Transverse colon (tissue), 4 donors: ENCODE measurements at regions not wholly inside any gene's neighbourhood (a gene's known extent, or its start where the extent isn't known, plus 50 kb on each side); places are given as distances from the start of the nearest gene placed in this dataset.

Source experiments
- DNase-seq: peaks from one replicate; pipeline ENCODE4 v3.0.0-alpha.2; 2019
- H3K27ac ChIP-seq, 4 donors: fragments of 200-600 bp; sonication (generic); 2 replicates each; pipeline ENCODE4 v1.5.1; 2016 to 2018; ENCODE audit warnings: inconsistent platforms in 4 of 4
- H3K27me3 ChIP-seq: fragments of 200-600 bp; sonication (generic); 2 replicates; pipeline ENCODE4 v1.5.1; 2017; ENCODE audit warnings: inconsistent platforms
- H3K36me3 ChIP-seq, 4 donors: fragments of 200-600 bp; sonication (generic); 2 replicates each; pipeline ENCODE4 v1.5.1; 2017 to 2019; ENCODE audit warnings: inconsistent platforms in 4 of 4
- H3K4me1 ChIP-seq, 4 donors: fragments of 200-600 bp; sonication (generic); 2 replicates each; pipeline ENCODE4 v1.5.1; 2017 to 2020; ENCODE audit warnings: inconsistent platforms in 4 of 4
- H3K4me3 ChIP-seq, 4 donors: fragments of 200-600 bp; sonication (generic); 1 replicate in 1 of 4; 2 replicates in 3 of 4; pipeline versions ENCODE4 v1.5.1 to v1.6.1; 2017 to 2019; ENCODE audit warnings: inconsistent platforms in 4 of 4
- H3K9me3 ChIP-seq, 2 donors: fragments of 200-600 bp; sonication (generic); 2 replicates each; pipeline ENCODE4 v1.5.1; 2017 to 2019; ENCODE audit warnings: inconsistent platforms in 2 of 2
- CTCF ChIP-seq, 5 experiments: fragments of 200-600 bp in 3 of 5; fragments of 450-650 bp in 2 of 5; sonication (generic) in 3 of 5; IDR thresholded peaks; 1 replicate in 2 of 5; 2 replicates in 3 of 5; pipeline ENCODE4 v1.5.1; 2016 to 2017; ENCODE audit warnings: antibody characterized with exemption in 5 of 5, inconsistent platforms in 3 of 5, mild to moderate bottlenecking in 2 of 5, moderate library complexity in 1 of 5
- EP300 ChIP-seq: sonication (generic); formaldehyde crosslinking; IDR thresholded peaks from one replicate; pipeline ENCODE4 v1.6.1; 2017; ENCODE audit warnings: antibody characterized with exemption, low read depth
- POLR2A ChIP-seq: fragments of 450-650 bp; IDR thresholded peaks from one replicate; pipeline ENCODE4 v1.6.1; 2016; ENCODE audit warnings: antibody characterized with exemption, mild to moderate bottlenecking, moderate library complexity
- POLR2AphosphoS5 ChIP-seq, 3 donors: sonication (generic); formaldehyde crosslinking; IDR thresholded peaks; one replicate each; pipeline ENCODE4 v1.6.1; 2016; ENCODE audit warnings: antibody characterized with exemption in 3 of 3
- WGBS, 2 donors: methylation state at CpG; one replicate each; pipeline ENCODE4 v1.1.5; 2018; ENCODE audit warnings: low coverage in 1 of 2; 5-methylcytosine and 5-hydroxymethylcytosine counted together
- in situ Hi-C, 4 donors: fragments of 200-750 bp; cut with MboI; loops; one replicate each; pipeline versions ENCODE4 v1.15.0 to v1.15.1; 2017; ENCODE audit warnings: low sequenced_read_pairs in 3 of 4, low pct_ligation_motif_present in 1 of 4, low pct_unique_long_range_greater_than_20kb in 1 of 4
- intact Hi-C: fragments of 100-400 bp; cut with DNase I; formaldehyde crosslinking; loops from one replicate; pipeline ENCODE4 v1.15.1; 2023; ENCODE audit warnings: low total_unique reads

GRCh38 chr17:71935341-71935740 is 185.5 kb upstream of the SOX9 start:
- Histone ChIP-seq H3K27ac (no peak overlapping the region), H3K36me3 (no peaks in the 10 kb centered on the region), H3K27me3 (no peaks in the 10 kb centered on the region), H3K4me1 (peaks cover 0 to 6% (median 0%) of the 10 kb centered on the region in 4 donors), H3K4me3 (no peak overlapping the region), H3K9me3 (no peaks in the 10 kb centered on the region)
- intact Hi-C loops = no loop called here
- TF ChIP-seq POLR2A = no peak
- TF ChIP-seq CTCF (IDR thresholded peaks at IDR 0.05) = no peak
- no peak for TF ChIP-seq POLR2AphosphoS5 (IDR thresholded peaks at IDR 0.05)
- no peak for TF ChIP-seq EP300
- in situ Hi-C loops = loop anchor here in 2 of 4 donors (10.0 kb wide), 2 partner anchors 59 to 61 kb away; no protein-coding TSS in a partner anchor
- 69 to 70% methylated on average over 2 of the region's 2 CpGs for WGBS, 2 donors
- DNase-seq = no peak

GRCh38 chr17:71936977-71937376 is 183.8 kb upstream of the SOX9 start:
- H3K27me3 ChIP-seq = no peaks in the 10 kb centered on the region
- peaks cover 0 to 14% (median 8%) of the 10 kb centered on the region in 4 donors for H3K4me1 ChIP-seq
- no peaks in the 10 kb centered on the region for H3K9me3 ChIP-seq
- H3K27ac ChIP-seq = no peak overlapping the region
- no peak for DNase-seq
- in situ Hi-C loops (loop anchor here in 2 of 4 donors (10.0 kb wide), 2 partner anchors 58 to 62 kb away; no protein-coding TSS in a partner anchor), intact Hi-C loops (no loop called here)
- 84 to 85% methylated on average over 2 of the region's 2 CpGs for WGBS, 2 donors
- no peaks in the 10 kb centered on the region for H3K36me3 ChIP-seq
- TF ChIP-seq POLR2AphosphoS5 (IDR thresholded peaks at IDR 0.05) = no peak
- no peak for TF ChIP-seq EP300
- no peak for TF ChIP-seq CTCF (IDR thresholded peaks at IDR 0.05)
- H3K4me3 ChIP-seq = no peak overlapping the region

GRCh38 chr17:71937914-71938313 is 182.9 kb upstream of the SOX9 start:
- TF ChIP-seq CTCF (IDR thresholded peaks at IDR 0.05) (no peak), EP300 (no peak), POLR2A (no peak), POLR2AphosphoS5 (IDR thresholded peaks at IDR 0.05) (no peak)
- Histone ChIP-seq H3K4me3 (no peak overlapping the region), H3K9me3 (no peaks in the 10 kb centered on the region), H3K27me3 (no peaks in the 10 kb centered on the region), H3K36me3 (no peaks in the 10 kb centered on the region), H3K4me1 (peaks cover 0 to 23% (median 14%) of the 10 kb centered on the region in 4 donors), H3K27ac (no peak overlapping the region)
- 65 to 79% methylated on average over 2 of the region's 2 CpGs for WGBS, 2 donors
- intact Hi-C loops (no loop called here), in situ Hi-C loops (loop anchor here in 2 of 4 donors (10.0 kb wide), 2 partner anchors 57 to 63 kb away; no protein-coding TSS in a partner anchor)
- DNase-seq = no peak

GRCh38 chr17:71938340-71939010 is 182.3 kb upstream of the SOX9 start:
- Histone ChIP-seq H3K27ac (no peak overlapping the region), H3K27me3 (no peaks in the 10 kb centered on the region), H3K4me3 (no peak overlapping the region), H3K4me1 (peaks cover 0 to 23% (median 14%) of the 10 kb centered on the region in 4 donors), H3K36me3 (no peaks in the 10 kb centered on the region), H3K9me3 (no peaks in the 10 kb centered on the region)
- in situ Hi-C loops (loop anchor here in 2 of 4 donors (10.0 kb wide), 2 partner anchors 56 to 64 kb away; no protein-coding TSS in a partner anchor), intact Hi-C loops (no loop called here)
- DNase-seq = no peak
- WGBS, 2 donors = 82 to 88% methylated on average over 4 to 9 of the region's 9 CpGs
- TF ChIP-seq EP300 = no peak
- TF ChIP-seq POLR2AphosphoS5 (IDR thresholded peaks at IDR 0.05) = no peak
- TF ChIP-seq CTCF (IDR thresholded peaks at IDR 0.05) = no peak
- no peak for TF ChIP-seq POLR2A
